Endodermal cell (in vitro differentiated cells): ENCODE measurements at regions not wholly inside any gene's neighbourhood (a gene's known extent, or its start where the extent isn't known, plus 50 kb on each side); places are given as distances from the start of the nearest gene placed in this dataset.

ENCODE experiments used
- DNase-seq: peaks from one replicate; pipeline ENCODE4 v3.0.0-alpha.2; 2017
- H3K27ac ChIP-seq: 2 replicates; pipeline ENCODE4 v1.5.1; 2013; ENCODE audit warnings: mild to moderate bottlenecking, low read depth, low read length, moderate library complexity
- H3K27me3 ChIP-seq: 2 replicates; pipeline ENCODE4 v1.6.1; 2013; ENCODE audit warnings: mild to moderate bottlenecking, low read length, moderate library complexity; ENCODE audit not compliant: insufficient read depth, control insufficient read depth, poor library complexity, severe bottlenecking
- H3K36me3 ChIP-seq: 2 replicates; pipeline ENCODE4 v1.7.0; 2013; ENCODE audit warnings: mild to moderate bottlenecking, low read length, moderate library complexity; ENCODE audit not compliant: control insufficient read depth, insufficient read depth
- H3K4me1 ChIP-seq: one replicate; pipeline ENCODE4 v1.7.0; 2013; ENCODE audit warnings: low read length; ENCODE audit not compliant: control insufficient read depth, insufficient read depth
- H3K4me3 ChIP-seq: 2 replicates; pipeline ENCODE4 v1.5.1; 2013; ENCODE audit warnings: mild to moderate bottlenecking, low read length, moderate library complexity
- H3K9ac ChIP-seq: 2 replicates; pipeline ENCODE4 v1.6.1; 2013; ENCODE audit warnings: mild to moderate bottlenecking, low read length, moderate library complexity; ENCODE audit not compliant: poor library complexity, severe bottlenecking; ENCODE audit errors: extremely low read depth
- H3K9me3 ChIP-seq: 2 replicates; pipeline ENCODE4 v1.6.1; 2013; ENCODE audit warnings: mild to moderate bottlenecking, low read length, moderate library complexity; ENCODE audit not compliant: control insufficient read depth
- H3K27ac Mint-ChIP-seq: 2 replicates; pipeline ENCODE4 v1.8.0; 2020; ENCODE audit warnings: mixed read lengths
- H3K27me3 Mint-ChIP-seq: 2 replicates; pipeline ENCODE4 v1.8.0; 2021; ENCODE audit warnings: mild to moderate bottlenecking, mixed read lengths; ENCODE audit not compliant: insufficient read depth
- H3K36me3 Mint-ChIP-seq: 2 replicates; pipeline ENCODE4 v1.8.0; 2020; ENCODE audit warnings: low read depth, mixed read lengths
- H3K4me1 Mint-ChIP-seq: 2 replicates; pipeline ENCODE4 v1.8.0; 2020; ENCODE audit warnings: mixed read lengths
- H3K4me3 Mint-ChIP-seq: 2 replicates; pipeline ENCODE4 v1.8.0; 2020; ENCODE audit warnings: mild to moderate bottlenecking, moderate library complexity, mixed read lengths
- H3K9me3 Mint-ChIP-seq: 2 replicates; pipeline ENCODE4 v1.8.0; 2020; ENCODE audit warnings: mild to moderate bottlenecking, mixed read lengths
- WGBS, 2 experiments: methylation state at CpG; one replicate each; pipeline versions ENCODE4 v1.1.5 to v1.1.7; 2013; ENCODE audit warnings: missing lambda C conversion rate in 2 of 2, mixed read lengths in 1 of 2; ENCODE audit not compliant: insufficient coverage in 1 of 2, insufficient read length in 1 of 2; 5-methylcytosine and 5-hydroxymethylcytosine counted together
- TF ChIP-seq, protein P1 (sequence below): fragments of 200-600 bp; sonication (generic); conservative IDR thresholded peaks from 2 replicates; pipeline ENCODE4 v1.5.0; 2021; ENCODE audit warnings: antibody characterized with exemption, mild to moderate bottlenecking

GRCh38 chr4:135538698-135539097 is 1337.1 kb upstream of the PABPC4L start:
- H3K27ac Mint-ChIP-seq = no peak overlapping the region

GRCh38 chr4:135533053-135533452 is 1331.5 kb upstream of the PABPC4L start:
- Histone ChIP-seq H3K9me3 (no peaks in the 10 kb centered on the region), H3K27me3 (no peaks in the 10 kb centered on the region), H3K9ac (no peak overlapping the region), H3K27ac (no peak overlapping the region), H3K36me3 (no peaks in the 10 kb centered on the region), H3K4me1 (no peaks in the 10 kb centered on the region), H3K4me3 (no peak overlapping the region)
- no peak overlapping the region for H3K4me3 Mint-ChIP-seq
- no peaks in the 10 kb centered on the region for H3K27me3 Mint-ChIP-seq
- WGBS, 2 experiments = 94 to 98% methylated on average over 3 to 4 of the region's 4 CpGs
- no peak overlapping the region for H3K27ac Mint-ChIP-seq
- peaks cover 16% of the 10 kb centered on the region for H3K4me1 Mint-ChIP-seq
- no peaks in the 10 kb centered on the region for H3K36me3 Mint-ChIP-seq
- H3K9me3 Mint-ChIP-seq = no peaks in the 10 kb centered on the region
- no peak for DNase-seq
- TF ChIP-seq, protein P1, sequence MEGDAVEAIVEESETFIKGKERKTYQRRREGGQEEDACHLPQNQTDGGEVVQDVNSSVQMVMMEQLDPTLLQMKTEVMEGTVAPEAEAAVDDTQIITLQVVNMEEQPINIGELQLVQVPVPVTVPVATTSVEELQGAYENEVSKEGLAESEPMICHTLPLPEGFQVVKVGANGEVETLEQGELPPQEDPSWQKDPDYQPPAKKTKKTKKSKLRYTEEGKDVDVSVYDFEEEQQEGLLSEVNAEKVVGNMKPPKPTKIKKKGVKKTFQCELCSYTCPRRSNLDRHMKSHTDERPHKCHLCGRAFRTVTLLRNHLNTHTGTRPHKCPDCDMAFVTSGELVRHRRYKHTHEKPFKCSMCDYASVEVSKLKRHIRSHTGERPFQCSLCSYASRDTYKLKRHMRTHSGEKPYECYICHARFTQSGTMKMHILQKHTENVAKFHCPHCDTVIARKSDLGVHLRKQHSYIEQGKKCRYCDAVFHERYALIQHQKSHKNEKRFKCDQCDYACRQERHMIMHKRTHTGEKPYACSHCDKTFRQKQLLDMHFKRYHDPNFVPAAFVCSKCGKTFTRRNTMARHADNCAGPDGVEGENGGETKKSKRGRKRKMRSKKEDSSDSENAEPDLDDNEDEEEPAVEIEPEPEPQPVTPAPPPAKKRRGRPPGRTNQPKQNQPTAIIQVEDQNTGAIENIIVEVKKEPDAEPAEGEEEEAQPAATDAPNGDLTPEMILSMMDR = no peak

More at GRCh38 chr4:135538698-135539097, 1337.1 kb upstream of the PABPC4L start:
- no peaks in the 10 kb centered on the region for H3K27me3 Mint-ChIP-seq
- TF ChIP-seq, protein P1 = no peak
- no peaks in the 10 kb centered on the region for H3K4me1 Mint-ChIP-seq
- no peak overlapping the region for H3K27ac ChIP-seq
- no peaks in the 10 kb centered on the region for H3K27me3 ChIP-seq
- no peaks in the 10 kb centered on the region for H3K4me1 ChIP-seq
- no peaks in the 10 kb centered on the region for H3K36me3 Mint-ChIP-seq
- WGBS, 2 experiments = 88 to 96% methylated on average over 4 to 13 of the region's 13 CpGs
- no peak for DNase-seq
- no peaks in the 10 kb centered on the region for H3K36me3 ChIP-seq
- H3K4me3 Mint-ChIP-seq = no peak overlapping the region
- no peak overlapping the region for H3K4me3 ChIP-seq
- H3K9me3 ChIP-seq = no peaks in the 10 kb centered on the region
- H3K9me3 Mint-ChIP-seq = peaks cover 2% of the 10 kb centered on the region
- H3K9ac ChIP-seq = no peak overlapping the region

- Mint-ChIP-seq H3K4me3 (no peak overlapping the region), H3K4me1 (peaks cover 16% of the 10 kb centered on the region), H3K27ac (no peak overlapping the region), H3K36me3 (no peaks in the 10 kb centered on the region), H3K9me3 (no peaks in the 10 kb centered on the region), H3K27me3 (no peaks in the 10 kb centered on the region)
- DNase-seq = no peak
- TF ChIP-seq, protein P1 = no peak
- H3K36me3 ChIP-seq = no peaks in the 10 kb centered on the region
- no peak overlapping the region for H3K27ac ChIP-seq
- H3K4me1 ChIP-seq = no peaks in the 10 kb centered on the region
- no peaks in the 10 kb centered on the region for H3K27me3 ChIP-seq
- no peak overlapping the region for H3K9ac ChIP-seq
- H3K4me3 ChIP-seq = no peak overlapping the region
- WGBS, 2 experiments = 83 to 100% methylated on average over 1 to 3 of the region's 3 CpGs
- H3K9me3 ChIP-seq = no peaks in the 10 kb centered on the region
Observed at GRCh38 chr4:135532132-135532531, 1330.5 kb upstream of the PABPC4L start.
